Smooth muscle cell (in vitro differentiated cells): ENCODE measurements at regions not wholly inside any gene's neighbourhood (a gene's known extent, or its start where the extent isn't known, plus 50 kb on each side); places are given as distances from the start of the nearest gene placed in this dataset.

Source experiments
- DNase-seq: peaks from one replicate; lab custom pipeline; 2025; ENCODE audit not compliant: unreplicated experiment; lab: John Stamatoyannopoulos, UW
- H2AFZ ChIP-seq: fragments of 200-600 bp; sonication (generic); 2 replicates; pipeline ENCODE4 v1.6.0; 2016; ENCODE audit warnings: antibody characterized with exemption, low read depth, mild to moderate bottlenecking
- H3F3A ChIP-seq: fragments of 200-600 bp; sonication (generic); 2 replicates; pipeline ENCODE4 v1.6.0; 2017; ENCODE audit warnings: antibody characterized with exemption, low read depth
- H3K27ac ChIP-seq: fragments of 200-600 bp; sonication (generic); 2 replicates; pipeline ENCODE4 v1.5.1; 2016; ENCODE audit warnings: low read depth, mild to moderate bottlenecking
- H3K27me3 ChIP-seq: fragments of 200-600 bp; sonication (generic); 2 replicates; pipeline ENCODE4 v1.6.1; 2016; ENCODE audit warnings: low read depth, mild to moderate bottlenecking
- H3K36me3 ChIP-seq: fragments of 200-600 bp; sonication (generic); 2 replicates; pipeline ENCODE4 v1.5.1; 2016; ENCODE audit warnings: low read depth
- H3K4me1 ChIP-seq: fragments of 200-600 bp; sonication (generic); 2 replicates; pipeline ENCODE4 v1.5.1; 2016; ENCODE audit warnings: low read depth
- H3K4me2 ChIP-seq: fragments of 200-600 bp; sonication (generic); 2 replicates; pipeline ENCODE4 v1.6.0; 2016; ENCODE audit warnings: mild to moderate bottlenecking
- H3K4me3 ChIP-seq: fragments of 200-600 bp; sonication (generic); 2 replicates; pipeline ENCODE4 v1.5.1; 2016; ENCODE audit warnings: mild to moderate bottlenecking
- H3K79me2 ChIP-seq: fragments of 200-600 bp; sonication (generic); 2 replicates; pipeline ENCODE4 v1.6.0; 2016; ENCODE audit warnings: low read depth, mild to moderate bottlenecking
- H3K9ac ChIP-seq: fragments of 200-600 bp; sonication (generic); 2 replicates; pipeline ENCODE4 v1.6.0; 2016; ENCODE audit warnings: low read depth
- H3K9me3 ChIP-seq: fragments of 200-600 bp; sonication (generic); replicated peaks from 2 replicates; pipeline ENCODE4 v1.5.1; 2016; ENCODE audit warnings: low read depth
- H4K20me1 ChIP-seq: fragments of 200-600 bp; sonication (generic); 2 replicates; pipeline ENCODE4 v1.6.0; 2016; ENCODE audit warnings: low read depth
- WGBS: methylation state at CpG from one replicate; pipeline ENCODE4 v1.1.7; 2016; ENCODE audit warnings: low lambda C conversion rate; 5-methylcytosine and 5-hydroxymethylcytosine counted together
- TF ChIP-seq, protein P1 (sequence below): fragments of 200-600 bp; sonication (generic); IDR thresholded peaks from 2 replicates; pipeline ENCODE4 v1.5.1; 2017; ENCODE audit warnings: borderline replicate concordance, mild to moderate bottlenecking, antibody characterized with exemption; ENCODE audit not compliant: insufficient read depth, poor library complexity, severe bottlenecking

DNA sequence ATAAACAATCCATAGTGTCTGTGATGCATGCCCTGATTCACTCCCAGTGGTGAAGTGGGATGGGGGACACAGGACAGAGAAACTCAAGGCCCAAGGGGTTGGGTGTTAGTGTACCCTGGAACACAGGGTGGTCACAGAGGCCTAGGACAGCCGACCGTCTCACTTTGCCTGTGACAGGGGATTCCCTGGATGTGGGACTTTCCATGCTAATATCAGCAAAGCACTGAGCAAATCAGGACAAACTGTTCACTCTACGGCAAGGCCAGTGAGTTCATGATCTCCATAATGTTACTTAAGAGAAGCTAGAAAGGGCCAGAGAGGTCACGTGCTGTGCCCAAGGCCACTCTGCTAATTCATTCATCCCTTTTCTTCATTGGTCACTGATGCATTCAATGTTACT is 158.7 kb upstream of the RBPJ start:
- Histone ChIP-seq H3K4me3 (no peak overlapping the region), H3K9me3 (no peaks in the 10 kb centered on the region)
- 92% methylated on average over 4 of the region's 4 CpGs for WGBS

DNA sequence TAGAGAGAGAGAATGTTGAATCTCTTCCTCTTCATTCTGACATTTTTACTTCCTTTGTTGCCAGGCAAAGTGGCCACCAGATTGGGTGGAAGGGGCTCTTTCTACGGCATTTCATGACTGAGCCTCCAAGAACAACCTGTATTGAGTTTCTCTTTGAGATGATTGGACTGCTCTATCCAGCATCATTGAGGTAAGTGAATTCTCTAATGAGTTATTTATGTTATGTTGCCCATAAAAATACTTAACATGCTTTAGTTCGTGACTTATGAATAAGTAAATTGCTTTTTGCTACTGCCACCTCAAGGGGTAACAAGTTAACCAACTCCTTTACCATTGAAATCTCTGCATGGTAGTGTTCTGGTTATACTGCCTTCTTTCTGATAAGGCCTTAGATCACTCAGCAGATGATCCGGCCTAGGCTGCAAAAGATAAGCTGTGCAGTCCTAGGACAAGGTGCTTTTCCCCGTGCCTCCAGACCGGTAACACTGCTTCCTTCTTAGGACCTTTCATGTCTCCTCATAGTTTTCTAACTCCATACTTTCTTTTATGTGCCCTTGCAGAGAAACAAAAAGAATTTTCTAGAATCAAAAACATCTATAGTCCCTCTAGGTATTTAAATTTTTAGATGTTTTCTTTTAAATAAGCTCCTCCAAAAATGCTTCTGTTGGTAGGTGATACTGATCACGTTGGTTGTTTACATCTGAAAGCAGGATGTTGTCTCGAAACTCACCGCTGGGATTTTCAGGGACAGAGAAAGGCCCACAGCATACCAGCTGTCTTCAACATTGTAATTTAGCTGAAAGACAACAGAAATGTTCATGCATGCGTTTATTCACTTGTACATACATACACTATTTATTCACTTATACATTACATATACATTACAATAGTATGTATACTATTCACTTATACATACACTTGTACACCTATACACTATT is 157.1 kb upstream of the RBPJ start:
- WGBS: 59% methylated on average over 9 of the region's 9 CpGs

More for the DNA sequence above, 158.7 kb upstream of the RBPJ start:
- TF ChIP-seq, protein P1, sequence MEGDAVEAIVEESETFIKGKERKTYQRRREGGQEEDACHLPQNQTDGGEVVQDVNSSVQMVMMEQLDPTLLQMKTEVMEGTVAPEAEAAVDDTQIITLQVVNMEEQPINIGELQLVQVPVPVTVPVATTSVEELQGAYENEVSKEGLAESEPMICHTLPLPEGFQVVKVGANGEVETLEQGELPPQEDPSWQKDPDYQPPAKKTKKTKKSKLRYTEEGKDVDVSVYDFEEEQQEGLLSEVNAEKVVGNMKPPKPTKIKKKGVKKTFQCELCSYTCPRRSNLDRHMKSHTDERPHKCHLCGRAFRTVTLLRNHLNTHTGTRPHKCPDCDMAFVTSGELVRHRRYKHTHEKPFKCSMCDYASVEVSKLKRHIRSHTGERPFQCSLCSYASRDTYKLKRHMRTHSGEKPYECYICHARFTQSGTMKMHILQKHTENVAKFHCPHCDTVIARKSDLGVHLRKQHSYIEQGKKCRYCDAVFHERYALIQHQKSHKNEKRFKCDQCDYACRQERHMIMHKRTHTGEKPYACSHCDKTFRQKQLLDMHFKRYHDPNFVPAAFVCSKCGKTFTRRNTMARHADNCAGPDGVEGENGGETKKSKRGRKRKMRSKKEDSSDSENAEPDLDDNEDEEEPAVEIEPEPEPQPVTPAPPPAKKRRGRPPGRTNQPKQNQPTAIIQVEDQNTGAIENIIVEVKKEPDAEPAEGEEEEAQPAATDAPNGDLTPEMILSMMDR: no peak
- H3F3A ChIP-seq: no peaks in the 10 kb centered on the region
- no peaks in the 10 kb centered on the region for H4K20me1 ChIP-seq
- H3K4me1 ChIP-seq: no peaks in the 10 kb centered on the region
- no peaks in the 10 kb centered on the region for H3K79me2 ChIP-seq
- H3K27me3 ChIP-seq: no peaks in the 10 kb centered on the region
- H3K9ac ChIP-seq: no peak overlapping the region
- no peak overlapping the region for H3K4me2 ChIP-seq
- no peak for DNase-seq
- no peak overlapping the region for H2AFZ ChIP-seq
- no peaks in the 10 kb centered on the region for H3K36me3 ChIP-seq
- H3K27ac ChIP-seq: no peak overlapping the region

DNA sequence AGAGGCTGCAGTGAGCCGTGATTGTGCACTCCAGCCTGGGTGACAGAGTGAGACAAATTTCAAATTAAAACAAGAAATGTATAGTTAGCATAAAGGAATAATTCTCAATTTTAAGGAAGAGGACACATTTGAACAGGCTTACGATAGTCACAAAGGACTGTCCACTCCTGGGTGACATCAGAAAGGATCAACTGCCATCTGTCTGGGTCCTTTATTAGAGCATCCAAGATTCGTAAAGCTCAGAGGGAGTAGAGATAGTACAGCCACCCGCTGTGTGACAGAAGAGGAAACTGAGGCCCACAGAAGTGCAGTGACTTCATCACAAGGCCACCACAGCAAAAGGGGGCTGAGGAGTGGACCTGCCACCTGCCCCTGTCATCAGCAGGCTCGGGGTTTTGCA is 149.3 kb upstream of the RBPJ start:
- WGBS: 90% methylated on average over 5 of the region's 5 CpGs
- peak overlapping the region; percentile 37 for H3K27ac ChIP-seq
- TF ChIP-seq, protein P1: no peak
- H3K4me3 ChIP-seq: no peak overlapping the region
- H3K9me3 ChIP-seq: no peaks in the 10 kb centered on the region
- no peaks in the 10 kb centered on the region for H3K27me3 ChIP-seq
- H4K20me1 ChIP-seq: no peaks in the 10 kb centered on the region
- H3K79me2 ChIP-seq: no peaks in the 10 kb centered on the region
- DNase-seq: no peak
- H2AFZ ChIP-seq: peak overlapping the region; percentile 4
- H3F3A ChIP-seq: peaks cover 6% of the 10 kb centered on the region
- no peaks in the 10 kb centered on the region for H3K36me3 ChIP-seq
- H3K4me2 ChIP-seq: no peak overlapping the region
- peaks cover 9% of the 10 kb centered on the region for H3K4me1 ChIP-seq
- no peak overlapping the region for H3K9ac ChIP-seq

More for the DNA sequence above, 157.1 kb upstream of the RBPJ start:
- Histone ChIP-seq H3K27ac (no peak overlapping the region), H3K79me2 (no peaks in the 10 kb centered on the region), H3K27me3 (no peaks in the 10 kb centered on the region), H2AFZ (no peak overlapping the region), H4K20me1 (no peaks in the 10 kb centered on the region), H3K36me3 (no peaks in the 10 kb centered on the region), H3K4me1 (no peaks in the 10 kb centered on the region), H3K4me3 (no peak overlapping the region), H3K9me3 (no peaks in the 10 kb centered on the region), H3F3A (no peaks in the 10 kb centered on the region), H3K4me2 (no peak overlapping the region), H3K9ac (no peak overlapping the region)
- DNase-seq: no peak
- TF ChIP-seq, protein P1: no peak
